ENCODE measurements at regions not wholly inside any gene's neighbourhood (a gene's known extent, or its start where the extent isn't known, plus 50 kb on each side); places are given as distances from the start of the nearest gene placed in this dataset.

- no peak for TF ChIP-seq FOXM1 (IDR thresholded peaks at IDR 0.05; ENCODE audit: borderline replicate concordance, low read depth)
- TF ChIP-seq MAX (IDR thresholded peaks at IDR 0.05): no peak
- no peak for TF ChIP-seq EGR1 (IDR thresholded peaks at IDR 0.05)
- TF ChIP-seq TEAD4 (IDR thresholded peaks at IDR 0.05): no peak
- no peak for TF ChIP-seq RAD21 (IDR thresholded peaks at IDR 0.05; ENCODE audit: low read depth)
- no peak for TF ChIP-seq CREB1 (IDR thresholded peaks at IDR 0.05; ENCODE audit: low read depth)
- TF ChIP-seq ZBTB7A (IDR thresholded peaks at IDR 0.05; ENCODE audit: low read depth): no peak
- TF ChIP-seq REST (IDR thresholded peaks at IDR 0.05; ENCODE audit: low read depth): no peak
- TF ChIP-seq YY1 (IDR thresholded peaks at IDR 0.05; ENCODE audit: low read depth): no peak
- TF ChIP-seq EP300 (IDR thresholded peaks at IDR 0.05; ENCODE audit: borderline replicate concordance): no peak
- TF ChIP-seq TCF12 (IDR thresholded peaks at IDR 0.05; ENCODE audit: low read depth): no peak
- no peak for TF ChIP-seq NFIC (IDR thresholded peaks at IDR 0.05)
- no peak for TF ChIP-seq CEBPB (IDR thresholded peaks at IDR 0.05)
- TF ChIP-seq, protein P1, sequence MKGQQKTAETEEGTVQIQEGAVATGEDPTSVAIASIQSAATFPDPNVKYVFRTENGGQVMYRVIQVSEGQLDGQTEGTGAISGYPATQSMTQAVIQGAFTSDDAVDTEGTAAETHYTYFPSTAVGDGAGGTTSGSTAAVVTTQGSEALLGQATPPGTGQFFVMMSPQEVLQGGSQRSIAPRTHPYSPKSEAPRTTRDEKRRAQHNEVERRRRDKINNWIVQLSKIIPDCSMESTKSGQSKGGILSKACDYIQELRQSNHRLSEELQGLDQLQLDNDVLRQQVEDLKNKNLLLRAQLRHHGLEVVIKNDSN (IDR thresholded peaks at IDR 0.05): no peak
These were observed 220.8 kb downstream of the SPTSSA start for GRCh38 chr14:34241185-34241711.
